ENCODE measurements at regions not wholly inside any gene's neighbourhood (a gene's known extent, or its start where the extent isn't known, plus 50 kb on each side); places are given as distances from the start of the nearest gene placed in this dataset.

DNA sequence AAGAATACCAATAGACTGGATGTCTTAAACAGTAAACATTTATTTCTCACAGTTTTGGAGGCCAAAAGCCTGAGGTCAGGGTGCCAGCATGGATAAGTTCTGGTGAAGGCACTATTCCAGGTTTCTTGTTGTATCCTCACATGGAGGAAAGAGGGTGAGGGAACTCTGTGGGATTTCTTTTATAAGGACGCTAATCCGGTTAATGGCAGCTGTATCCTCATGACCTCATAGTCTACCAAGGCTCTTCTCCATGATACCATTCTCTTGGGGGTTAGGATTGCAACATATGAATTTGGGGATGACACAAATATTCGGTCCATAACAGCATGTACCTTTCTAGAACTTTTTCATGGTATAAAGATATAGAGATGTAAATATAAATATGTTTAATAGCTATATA lies 412.0 kb downstream of the LMO7 start:
- TF ChIP-seq EZH2 (IDR thresholded peaks at IDR 0.05) = no peak
- TF ChIP-seq POLR2AphosphoS5 (IDR thresholded peaks at IDR 0.05; ENCODE audit: borderline replicate concordance, low read depth, low read length) = no peak
